Limb (tissue), 2 donors: ENCODE measurements at regions not wholly inside any gene's neighbourhood (a gene's known extent, or its start where the extent isn't known, plus 50 kb on each side); places are given as distances from the start of the nearest gene placed in this dataset.

Source experiments
- DNase-seq, 2 donors: peaks; one replicate each; pipeline ENCODE4 v3.0.0-alpha.2; 2016; ENCODE audit errors: extremely low spot score in 2 of 2

GRCh38 chr21:27831816-27832569, 865.1 kb upstream of the ADAMTS5 start:
- DNase-seq = no peak

GRCh38 chr21:27831177-27831576, 864.3 kb upstream of the ADAMTS5 start:
- no peak for DNase-seq

GRCh38 chr21:27827972-27828371, 861.1 kb upstream of the ADAMTS5 start:
- DNase-seq = no peak

GRCh38 chr21:27825035-27825434, 858.1 kb upstream of the ADAMTS5 start:
- DNase-seq = no peak

- no peak for DNase-seq
Observed at GRCh38 chr21:27823652-27824201, 856.8 kb upstream of the ADAMTS5 start.

- DNase-seq = no peak
Observed at GRCh38 chr21:27820342-27820741, 853.5 kb upstream of the ADAMTS5 start.

- DNase-seq = no peak
Observed at GRCh38 chr21:27819299-27819698, 852.4 kb upstream of the ADAMTS5 start.

- no peak for DNase-seq
Observed at GRCh38 chr21:27818847-27819246, 852.0 kb upstream of the ADAMTS5 start.

- DNase-seq = no peak
Observed at GRCh38 chr21:27817902-27818623, 851.2 kb upstream of the ADAMTS5 start.

GRCh38 chr21:27817074-27817473, 850.2 kb upstream of the ADAMTS5 start:
- no peak for DNase-seq

GRCh38 chr21:27816301-27816700, 849.4 kb upstream of the ADAMTS5 start:
- DNase-seq = no peak

- no peak for DNase-seq
Observed at GRCh38 chr21:27814226-27814625, 847.3 kb upstream of the ADAMTS5 start.

- DNase-seq = peak in 1 of 2 donors; percentile 62
Observed at GRCh38 chr21:27813750-27814149, 846.9 kb upstream of the ADAMTS5 start.

GRCh38 chr21:27813344-27813743, 846.5 kb upstream of the ADAMTS5 start:
- DNase-seq = no peak

GRCh38 chr21:27812279-27812678, 845.4 kb upstream of the ADAMTS5 start:
- no peak for DNase-seq

GRCh38 chr21:27808923-27809322, 842.0 kb upstream of the ADAMTS5 start:
- DNase-seq = no peak

- DNase-seq = no peak
Observed at GRCh38 chr21:27807596-27807995, 840.7 kb upstream of the ADAMTS5 start.

GRCh38 chr21:27806281-27806680, 839.4 kb upstream of the ADAMTS5 start:
- no peak for DNase-seq

GRCh38 chr21:27805696-27806095, 838.8 kb upstream of the ADAMTS5 start:
- no peak for DNase-seq

GRCh38 chr21:27804515-27804914, 837.6 kb upstream of the ADAMTS5 start:
- DNase-seq = no peak

GRCh38 chr21:27803571-27803970, 836.7 kb upstream of the ADAMTS5 start:
- no peak for DNase-seq

- no peak for DNase-seq
Observed at GRCh38 chr21:27802816-27803475, 836.1 kb upstream of the ADAMTS5 start.
